Endodermal cell (in vitro differentiated cells): ENCODE measurements at regions not wholly inside any gene's neighbourhood (a gene's known extent, or its start where the extent isn't known, plus 50 kb on each side); places are given as distances from the start of the nearest gene placed in this dataset.
A peak's percentile ranks its signal among the peaks of the same experiment; 100 is the strongest.

Source experiments
- DNase-seq: peaks from one replicate; pipeline ENCODE4 v3.0.0-alpha.2; 2017
- H3K27ac ChIP-seq: 2 replicates; pipeline ENCODE4 v1.5.1; 2013; ENCODE audit warnings: mild to moderate bottlenecking, low read depth, low read length, moderate library complexity
- H3K27me3 ChIP-seq: 2 replicates; pipeline ENCODE4 v1.6.1; 2013; ENCODE audit warnings: mild to moderate bottlenecking, low read length, moderate library complexity; ENCODE audit not compliant: insufficient read depth, control insufficient read depth, poor library complexity, severe bottlenecking
- H3K36me3 ChIP-seq: 2 replicates; pipeline ENCODE4 v1.7.0; 2013; ENCODE audit warnings: mild to moderate bottlenecking, low read length, moderate library complexity; ENCODE audit not compliant: control insufficient read depth, insufficient read depth
- H3K4me1 ChIP-seq: one replicate; pipeline ENCODE4 v1.7.0; 2013; ENCODE audit warnings: low read length; ENCODE audit not compliant: control insufficient read depth, insufficient read depth
- H3K4me3 ChIP-seq: 2 replicates; pipeline ENCODE4 v1.5.1; 2013; ENCODE audit warnings: mild to moderate bottlenecking, low read length, moderate library complexity
- H3K9ac ChIP-seq: 2 replicates; pipeline ENCODE4 v1.6.1; 2013; ENCODE audit warnings: mild to moderate bottlenecking, low read length, moderate library complexity; ENCODE audit not compliant: poor library complexity, severe bottlenecking; ENCODE audit errors: extremely low read depth
- H3K9me3 ChIP-seq: 2 replicates; pipeline ENCODE4 v1.6.1; 2013; ENCODE audit warnings: mild to moderate bottlenecking, low read length, moderate library complexity; ENCODE audit not compliant: control insufficient read depth
- H3K27ac Mint-ChIP-seq: 2 replicates; pipeline ENCODE4 v1.8.0; 2020; ENCODE audit warnings: mixed read lengths
- H3K27me3 Mint-ChIP-seq: 2 replicates; pipeline ENCODE4 v1.8.0; 2021; ENCODE audit warnings: mild to moderate bottlenecking, mixed read lengths; ENCODE audit not compliant: insufficient read depth
- H3K36me3 Mint-ChIP-seq: 2 replicates; pipeline ENCODE4 v1.8.0; 2020; ENCODE audit warnings: low read depth, mixed read lengths
- H3K4me1 Mint-ChIP-seq: 2 replicates; pipeline ENCODE4 v1.8.0; 2020; ENCODE audit warnings: mixed read lengths
- H3K4me3 Mint-ChIP-seq: 2 replicates; pipeline ENCODE4 v1.8.0; 2020; ENCODE audit warnings: mild to moderate bottlenecking, moderate library complexity, mixed read lengths
- H3K9me3 Mint-ChIP-seq: 2 replicates; pipeline ENCODE4 v1.8.0; 2020; ENCODE audit warnings: mild to moderate bottlenecking, mixed read lengths
- CTCF ChIP-seq: fragments of 200-600 bp; sonication (generic); conservative IDR thresholded peaks from 2 replicates; pipeline ENCODE4 v1.5.0; 2021; ENCODE audit warnings: antibody characterized with exemption, mild to moderate bottlenecking
- WGBS, 2 experiments: methylation state at CpG; one replicate each; pipeline versions ENCODE4 v1.1.5 to v1.1.7; 2013; ENCODE audit warnings: missing lambda C conversion rate in 2 of 2, mixed read lengths in 1 of 2; ENCODE audit not compliant: insufficient coverage in 1 of 2, insufficient read length in 1 of 2; 5-methylcytosine and 5-hydroxymethylcytosine counted together

- no peak overlapping the region for H3K27ac ChIP-seq
- H3K27me3 ChIP-seq, result no peaks in the 10 kb centered on the region
- H3K36me3 ChIP-seq, result no peaks in the 10 kb centered on the region
- Mint-ChIP-seq H3K9me3 (peaks cover 16% of the 10 kb centered on the region), H3K27me3 (no peaks in the 10 kb centered on the region), H3K27ac (no peak overlapping the region), H3K36me3 (peaks cover 3% of the 10 kb centered on the region), H3K4me1 (peaks cover 14% of the 10 kb centered on the region), H3K4me3 (no peak overlapping the region)
- peaks cover 9% of the 10 kb centered on the region for H3K4me1 ChIP-seq
- no peak for DNase-seq
- peak overlapping the region; percentile 59 for H3K4me3 ChIP-seq
- peaks cover 55% of the 10 kb centered on the region for H3K9me3 ChIP-seq
- no peak overlapping the region for H3K9ac ChIP-seq
- TF ChIP-seq CTCF, result no peak
Observed at GRCh38 chr12:73158341-73158740, 886.2 kb downstream of the TRHDE start.

GRCh38 chr12:73159954-73160353 lies 887.8 kb downstream of the TRHDE start:
- Mint-ChIP-seq H3K27ac (no peak overlapping the region), H3K4me3 (no peak overlapping the region), H3K36me3 (peaks cover 8% of the 10 kb centered on the region), H3K27me3 (no peaks in the 10 kb centered on the region), H3K9me3 (peaks cover 25% of the 10 kb centered on the region), H3K4me1 (peaks cover 14% of the 10 kb centered on the region)
- Histone ChIP-seq H3K27ac (no peak overlapping the region), H3K9ac (no peak overlapping the region), H3K36me3 (no peaks in the 10 kb centered on the region), H3K4me1 (peaks cover 9% of the 10 kb centered on the region), H3K4me3 (peak overlapping the region; percentile 74), H3K27me3 (no peaks in the 10 kb centered on the region), H3K9me3 (peaks cover 70% of the 10 kb centered on the region)
- no peak for DNase-seq
- no peak for TF ChIP-seq CTCF

- peak overlapping the region; percentile 42 for H3K27ac Mint-ChIP-seq
- H3K4me3 Mint-ChIP-seq, result no peak overlapping the region
- Histone ChIP-seq H3K4me3 (no peak overlapping the region), H3K36me3 (no peaks in the 10 kb centered on the region), H3K27me3 (no peaks in the 10 kb centered on the region), H3K9ac (no peak overlapping the region), H3K27ac (no peak overlapping the region), H3K9me3 (peaks cover 80% of the 10 kb centered on the region), H3K4me1 (peaks cover 9% of the 10 kb centered on the region)
- no peaks in the 10 kb centered on the region for H3K27me3 Mint-ChIP-seq
- H3K4me1 Mint-ChIP-seq, result peaks cover 14% of the 10 kb centered on the region
- H3K36me3 Mint-ChIP-seq, result peaks cover 10% of the 10 kb centered on the region
- DNase-seq, result no peak
- H3K9me3 Mint-ChIP-seq, result peaks cover 25% of the 10 kb centered on the region
- WGBS, 2 experiments, result 66% methylated on average over 2 of the region's 2 CpGs; no CpG with 5 or more reads in 1 of the 2 experiments
- no peak for TF ChIP-seq CTCF
Observed at GRCh38 chr12:73161970-73162369, 889.8 kb downstream of the TRHDE start.
